ENCODE measurements at regions not wholly inside any gene's neighbourhood (a gene's known extent, or its start where the extent isn't known, plus 50 kb on each side); places are given as distances from the start of the nearest gene placed in this dataset.

DNA sequence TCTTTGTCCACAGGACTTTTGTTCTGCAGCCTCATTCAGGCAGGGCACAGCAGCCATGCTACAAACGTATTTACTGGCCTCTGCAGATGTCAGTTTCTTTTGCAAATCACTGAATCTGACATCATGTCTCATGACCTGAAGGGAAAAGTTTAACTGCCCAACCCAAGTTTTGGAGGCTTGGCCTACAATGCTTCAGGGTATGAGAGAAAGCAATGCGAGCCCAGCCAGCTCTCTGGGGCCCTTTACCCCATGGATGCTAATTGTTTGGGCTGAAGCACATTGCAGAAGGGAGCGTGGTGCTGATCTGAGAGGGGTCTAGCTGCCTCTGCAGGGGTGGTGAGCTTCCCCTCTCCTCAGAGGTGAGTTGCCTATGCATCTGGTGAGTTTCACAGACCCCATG is 179.9 kb upstream of the CXCL12 start:
- TF ChIP-seq EZH2 (IDR thresholded peaks at IDR 0.05; ENCODE audit: insufficient read depth, poor library complexity, severe bottlenecking) (no peak), EZH2phosphoT487 (IDR thresholded peaks at IDR 0.05; ENCODE audit: insufficient read depth, low read depth) (no peak)
